Aorta (tissue), 5 donors: ENCODE measurements at regions not wholly inside any gene's neighbourhood (a gene's known extent, or its start where the extent isn't known, plus 50 kb on each side); places are given as distances from the start of the nearest gene placed in this dataset.

Experiments
- ATAC-seq: fragments of 200-7000 bp; cut with Tn5 transposase; one replicate; pipeline ENCODE4 v1.9.1; 2022; ENCODE audit warnings: moderate library complexity; ENCODE audit not compliant: low FRiP score
- DNase-seq, 2 donors: peaks; one replicate each; pipeline ENCODE4 v3.0.0-alpha.2; 2020
- H3K27ac ChIP-seq, 2 donors: one replicate each; pipeline ENCODE4 v1.5.1; 2013; ENCODE audit warnings: low read length in 2 of 2, mild to moderate bottlenecking in 2 of 2, moderate library complexity in 2 of 2, control low read depth in 1 of 2, inconsistent platforms in 1 of 2, low read depth in 1 of 2
- H3K27me3 ChIP-seq, 2 donors: one replicate each; pipeline ENCODE4 v1.6.1; 2013; ENCODE audit warnings: control low read depth in 1 of 2, low read length in 1 of 2, mild to moderate bottlenecking in 1 of 2, moderate library complexity in 1 of 2; ENCODE audit not compliant: insufficient read depth in 2 of 2, control insufficient read depth in 1 of 2
- H3K36me3 ChIP-seq, 2 donors: one replicate each; pipeline ENCODE4 v1.6.1; 2013; ENCODE audit warnings: control low read depth in 1 of 2, low read length in 1 of 2, mild to moderate bottlenecking in 1 of 2; ENCODE audit not compliant: insufficient read depth in 2 of 2, control insufficient read depth in 1 of 2
- H3K4me1 ChIP-seq, 2 donors: one replicate each; pipeline ENCODE4 v1.6.1; 2013; ENCODE audit warnings: low read length in 2 of 2, control low read depth in 1 of 2, mild to moderate bottlenecking in 1 of 2, moderate library complexity in 1 of 2; ENCODE audit not compliant: insufficient read depth in 2 of 2, control insufficient read depth in 1 of 2
- H3K4me3 ChIP-seq, 2 donors: one replicate each; pipeline ENCODE4 v1.5.1; 2013; ENCODE audit warnings: low read length in 2 of 2, control low read depth in 1 of 2, mild to moderate bottlenecking in 1 of 2
- H3K9me3 ChIP-seq: one replicate; pipeline ENCODE4 v1.6.1; 2013; ENCODE audit warnings: mild to moderate bottlenecking, low read length; ENCODE audit not compliant: control insufficient read depth
- WGBS, 2 donors: extraction: QIAGEN DNeasy Blood & Tissue Kit; methylation state at CpG; one replicate each; pipeline ENCODE4 v1.1.7; 2013; 5-methylcytosine and 5-hydroxymethylcytosine counted together
- intact Hi-C, 2 donors: fragments of 100-400 bp; cut with DNase I; formaldehyde crosslinking; loops; one replicate each; pipeline versions ENCODE4 v1.14.2 to v1.15.0; 2022
- donor health status: healthy with polysubstance abuse.
- donor health status: Bipolar disorder and iron deficiency.
- donor health status: DM: no; HTN: no; CAD: no.
- donor health status: DM: no; HTN: no; CAD: no.
- donor health status: DM: yes; HTN: yes; CAD: no.

GRCh38 chr9:126154182-126154827 is 172.3 kb upstream of the MVB12B start:
- ATAC-seq, result no peak
- intact Hi-C loops, result no loop called here
- H3K27ac ChIP-seq, result no peak overlapping the region
- no peaks in the 10 kb centered on the region for H3K36me3 ChIP-seq
- 77 to 86% methylated on average over 10 of the region's 10 CpGs for WGBS, 2 donors
- H3K4me1 ChIP-seq, result no peaks in the 10 kb centered on the region
- H3K9me3 ChIP-seq, result no peaks in the 10 kb centered on the region
- no peak overlapping the region for H3K4me3 ChIP-seq
- no peak for DNase-seq
- H3K27me3 ChIP-seq, result no peaks in the 10 kb centered on the region

GRCh38 chr9:126154869-126155268 is 171.8 kb upstream of the MVB12B start:
- Histone ChIP-seq H3K4me1 (no peaks in the 10 kb centered on the region), H3K36me3 (no peaks in the 10 kb centered on the region), H3K27me3 (no peaks in the 10 kb centered on the region), H3K4me3 (no peak overlapping the region), H3K9me3 (no peaks in the 10 kb centered on the region), H3K27ac (no peak overlapping the region)
- intact Hi-C loops, result no loop called here
- DNase-seq (no peak), ATAC-seq (no peak)
- 74 to 78% methylated on average over 5 of the region's 5 CpGs for WGBS, 2 donors

GRCh38 chr9:126155756-126156664 is 170.6 kb upstream of the MVB12B start:
- Histone ChIP-seq H3K27me3 (no peaks in the 10 kb centered on the region), H3K36me3 (no peaks in the 10 kb centered on the region), H3K27ac (no peak overlapping the region), H3K9me3 (no peaks in the 10 kb centered on the region), H3K4me3 (no peak overlapping the region), H3K4me1 (no peaks in the 10 kb centered on the region)
- WGBS, 2 donors, result 89 to 94% methylated on average over 19 of the region's 19 CpGs
- no peak for DNase-seq
- intact Hi-C loops, result no loop called here
- ATAC-seq, result no peak

- DNase-seq, result no peak
- no peak overlapping the region for H3K27ac ChIP-seq
- intact Hi-C loops, result no loop called here
These were observed 169.7 kb upstream of the MVB12B start for GRCh38 chr9:126156898-126157297.

GRCh38 chr9:126157423-126157822 is 169.2 kb upstream of the MVB12B start:
- Histone ChIP-seq H3K4me1 (no peaks in the 10 kb centered on the region), H3K4me3 (no peak overlapping the region), H3K36me3 (no peaks in the 10 kb centered on the region), H3K27ac (no peak overlapping the region), H3K9me3 (no peaks in the 10 kb centered on the region), H3K27me3 (no peaks in the 10 kb centered on the region)
- DNase-seq (no peak), ATAC-seq (no peak)
- intact Hi-C loops, result no loop called here
- 15 to 21% methylated on average over 10 of the region's 10 CpGs for WGBS, 2 donors

More at GRCh38 chr9:126156898-126157297, 169.7 kb upstream of the MVB12B start:
- H3K9me3 ChIP-seq, result no peaks in the 10 kb centered on the region
- H3K36me3 ChIP-seq, result no peaks in the 10 kb centered on the region
- no peaks in the 10 kb centered on the region for H3K27me3 ChIP-seq
- ATAC-seq, result no peak
- no peaks in the 10 kb centered on the region for H3K4me1 ChIP-seq
- H3K4me3 ChIP-seq, result no peak overlapping the region
- WGBS, 2 donors, result 77 to 78% methylated on average over 12 of the region's 12 CpGs

- Histone ChIP-seq H3K4me1 (no peaks in the 10 kb centered on the region), H3K36me3 (no peaks in the 10 kb centered on the region), H3K4me3 (no peak overlapping the region), H3K27me3 (no peaks in the 10 kb centered on the region), H3K9me3 (no peaks in the 10 kb centered on the region), H3K27ac (no peak overlapping the region)
- WGBS, 2 donors, result 55 to 63% methylated on average over 29 of the region's 29 CpGs
- intact Hi-C loops, result no loop called here
- no peak for DNase-seq
- ATAC-seq, result peak; percentile 17
These were observed 168.6 kb upstream of the MVB12B start for GRCh38 chr9:126157826-126158587.

GRCh38 chr9:126158588-126159429 is 167.8 kb upstream of the MVB12B start:
- intact Hi-C loops, result no loop called here
- H3K4me1 ChIP-seq, result no peaks in the 10 kb centered on the region
- 48 to 53% methylated on average over 9 to 10 of the region's 10 CpGs for WGBS, 2 donors
- DNase-seq, result no peak
- H3K4me3 ChIP-seq, result no peak overlapping the region
- H3K27ac ChIP-seq, result no peak overlapping the region
- no peaks in the 10 kb centered on the region for H3K36me3 ChIP-seq
- H3K9me3 ChIP-seq, result no peaks in the 10 kb centered on the region
- H3K27me3 ChIP-seq, result no peaks in the 10 kb centered on the region
- ATAC-seq, result no peak

GRCh38 chr9:126159430-126160060 is 167.1 kb upstream of the MVB12B start:
- H3K36me3 ChIP-seq, result no peaks in the 10 kb centered on the region
- H3K4me1 ChIP-seq, result no peaks in the 10 kb centered on the region
- no peak for DNase-seq
- WGBS, 2 donors, result 67 to 69% methylated on average over 17 of the region's 17 CpGs
- intact Hi-C loops, result no loop called here
- no peak overlapping the region for H3K27ac ChIP-seq
- ATAC-seq, result no peak
- no peaks in the 10 kb centered on the region for H3K9me3 ChIP-seq
- no peak overlapping the region for H3K4me3 ChIP-seq
- no peaks in the 10 kb centered on the region for H3K27me3 ChIP-seq
